Left ventricle myocardium inferior (tissue), 1 donor: ENCODE measurements at regions not wholly inside any gene's neighbourhood (a gene's known extent, or its start where the extent isn't known, plus 50 kb on each side); places are given as distances from the start of the nearest gene placed in this dataset.

Experiments used
- DNase-seq: peaks from one replicate; pipeline ENCODE4 v3.0.0-alpha.2; 2020
- H3K27ac ChIP-seq: fragments of 200-600 bp; replicated peaks from 2 replicates; pipeline ENCODE4 v1.8.0; 2021
- H3K27me3 ChIP-seq: fragments of 200-600 bp; 2 replicates; pipeline ENCODE4 v1.8.0; 2021; ENCODE audit warnings: low read depth
- H3K36me3 ChIP-seq: fragments of 200-600 bp; 2 replicates; pipeline ENCODE4 v1.8.0; 2021
- H3K4me1 ChIP-seq: fragments of 200-600 bp; 2 replicates; pipeline ENCODE4 v1.8.0; 2021
- H3K4me3 ChIP-seq: fragments of 200-600 bp; 2 replicates; pipeline ENCODE4 v1.8.0; 2021; ENCODE audit warnings: mild to moderate bottlenecking, moderate library complexity
- H3K9me3 ChIP-seq: fragments of 200-600 bp; replicated peaks from 2 replicates; pipeline ENCODE4 v1.8.0; 2021
- intact Hi-C: fragments of 100-400 bp; cut with micrococcal nuclease; formaldehyde crosslinking; loops from one replicate; pipeline ENCODE4 v1.11.0; 2022
- TF ChIP-seq, protein P1 (sequence below): fragments of 200-600 bp; IDR thresholded peaks from 2 replicates; pipeline ENCODE4 v1.8.0; 2021; ENCODE audit warnings: antibody characterized with exemption, mild to moderate bottlenecking, borderline replicate concordance
- donor health status: DM: no; HTN: yes; CAD: no; lungs with severe emphysema.

GRCh38 chr11:115623021-115623451 is 118.8 kb upstream of the CADM1 start:
- Histone ChIP-seq H3K27me3 (no peaks in the 10 kb centered on the region), H3K27ac (peak overlapping the region; percentile 84), H3K4me1 (peaks cover 28% of the 10 kb centered on the region), H3K9me3 (no peaks in the 10 kb centered on the region), H3K36me3 (no peaks in the 10 kb centered on the region), H3K4me3 (no peak overlapping the region)
- TF ChIP-seq, protein P1, sequence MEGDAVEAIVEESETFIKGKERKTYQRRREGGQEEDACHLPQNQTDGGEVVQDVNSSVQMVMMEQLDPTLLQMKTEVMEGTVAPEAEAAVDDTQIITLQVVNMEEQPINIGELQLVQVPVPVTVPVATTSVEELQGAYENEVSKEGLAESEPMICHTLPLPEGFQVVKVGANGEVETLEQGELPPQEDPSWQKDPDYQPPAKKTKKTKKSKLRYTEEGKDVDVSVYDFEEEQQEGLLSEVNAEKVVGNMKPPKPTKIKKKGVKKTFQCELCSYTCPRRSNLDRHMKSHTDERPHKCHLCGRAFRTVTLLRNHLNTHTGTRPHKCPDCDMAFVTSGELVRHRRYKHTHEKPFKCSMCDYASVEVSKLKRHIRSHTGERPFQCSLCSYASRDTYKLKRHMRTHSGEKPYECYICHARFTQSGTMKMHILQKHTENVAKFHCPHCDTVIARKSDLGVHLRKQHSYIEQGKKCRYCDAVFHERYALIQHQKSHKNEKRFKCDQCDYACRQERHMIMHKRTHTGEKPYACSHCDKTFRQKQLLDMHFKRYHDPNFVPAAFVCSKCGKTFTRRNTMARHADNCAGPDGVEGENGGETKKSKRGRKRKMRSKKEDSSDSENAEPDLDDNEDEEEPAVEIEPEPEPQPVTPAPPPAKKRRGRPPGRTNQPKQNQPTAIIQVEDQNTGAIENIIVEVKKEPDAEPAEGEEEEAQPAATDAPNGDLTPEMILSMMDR = no peak
- intact Hi-C loops = no loop called here
- peak; percentile 85 for DNase-seq

- peaks cover 38% of the 10 kb centered on the region for H3K4me1 ChIP-seq
- no peak overlapping the region for H3K27ac ChIP-seq
- intact Hi-C loops = no loop called here
- no peaks in the 10 kb centered on the region for H3K36me3 ChIP-seq
- TF ChIP-seq, protein P1 = no peak
- H3K9me3 ChIP-seq = no peaks in the 10 kb centered on the region
- no peak for DNase-seq
- H3K4me3 ChIP-seq = no peak overlapping the region
- H3K27me3 ChIP-seq = no peaks in the 10 kb centered on the region
These were observed 114.2 kb upstream of the CADM1 start for GRCh38 chr11:115618428-115618827.

DNA sequence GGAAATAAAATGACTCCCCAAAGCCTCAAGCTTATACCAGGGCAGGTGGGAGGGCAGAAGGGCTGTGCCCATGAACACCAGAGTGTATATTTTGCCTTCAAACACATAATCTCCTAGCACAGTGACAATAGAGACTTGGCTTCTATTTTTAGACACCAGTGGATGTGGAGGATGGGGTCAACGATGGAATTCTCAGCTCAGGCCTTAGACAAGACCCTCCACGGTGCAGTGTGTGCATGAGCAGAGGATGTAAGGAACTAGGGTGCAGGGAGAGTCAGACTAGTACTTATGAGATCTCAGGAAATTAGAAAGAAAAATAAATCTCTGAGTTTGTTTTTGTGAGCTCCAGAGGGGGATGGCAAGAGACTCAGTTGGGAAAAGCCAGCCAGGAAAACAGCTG is 113.6 kb upstream of the CADM1 start:
- no peak for DNase-seq
- H3K27ac ChIP-seq = peak overlapping the region; percentile 6

DNA sequence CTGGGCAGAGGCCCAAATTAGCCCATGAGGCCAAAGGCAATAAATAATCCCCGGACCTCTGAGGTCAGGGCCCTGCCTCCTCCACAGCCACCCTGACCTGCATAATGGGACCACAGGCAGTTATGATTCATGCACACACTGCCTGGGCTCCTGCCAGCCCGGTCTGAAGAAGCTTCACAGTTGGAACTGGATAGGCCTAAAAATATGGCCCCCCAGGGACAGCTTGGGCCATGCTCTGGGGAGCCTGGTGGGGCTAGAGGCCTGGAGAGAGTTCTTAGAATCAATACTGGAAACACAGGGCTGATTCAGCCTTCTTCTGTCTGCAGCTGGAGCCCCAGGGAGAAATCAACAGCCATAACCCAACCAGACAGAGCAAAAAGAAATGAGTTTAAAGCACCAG is 112.8 kb upstream of the CADM1 start:
- no peak overlapping the region for H3K27ac ChIP-seq
- no peaks in the 10 kb centered on the region for H3K9me3 ChIP-seq
- H3K27me3 ChIP-seq = no peaks in the 10 kb centered on the region
- DNase-seq = peak; percentile 27
- no peak overlapping the region for H3K4me3 ChIP-seq
- H3K36me3 ChIP-seq = no peaks in the 10 kb centered on the region
- TF ChIP-seq, protein P1 = no peak
- intact Hi-C loops = no loop called here
- H3K4me1 ChIP-seq = peaks cover 23% of the 10 kb centered on the region

More for the DNA sequence above, 113.6 kb upstream of the CADM1 start:
- Histone ChIP-seq H3K4me3 (no peak overlapping the region), H3K36me3 (no peaks in the 10 kb centered on the region), H3K9me3 (no peaks in the 10 kb centered on the region), H3K4me1 (peaks cover 31% of the 10 kb centered on the region), H3K27me3 (no peaks in the 10 kb centered on the region)
- intact Hi-C loops = no loop called here
- TF ChIP-seq, protein P1 = no peak

DNA sequence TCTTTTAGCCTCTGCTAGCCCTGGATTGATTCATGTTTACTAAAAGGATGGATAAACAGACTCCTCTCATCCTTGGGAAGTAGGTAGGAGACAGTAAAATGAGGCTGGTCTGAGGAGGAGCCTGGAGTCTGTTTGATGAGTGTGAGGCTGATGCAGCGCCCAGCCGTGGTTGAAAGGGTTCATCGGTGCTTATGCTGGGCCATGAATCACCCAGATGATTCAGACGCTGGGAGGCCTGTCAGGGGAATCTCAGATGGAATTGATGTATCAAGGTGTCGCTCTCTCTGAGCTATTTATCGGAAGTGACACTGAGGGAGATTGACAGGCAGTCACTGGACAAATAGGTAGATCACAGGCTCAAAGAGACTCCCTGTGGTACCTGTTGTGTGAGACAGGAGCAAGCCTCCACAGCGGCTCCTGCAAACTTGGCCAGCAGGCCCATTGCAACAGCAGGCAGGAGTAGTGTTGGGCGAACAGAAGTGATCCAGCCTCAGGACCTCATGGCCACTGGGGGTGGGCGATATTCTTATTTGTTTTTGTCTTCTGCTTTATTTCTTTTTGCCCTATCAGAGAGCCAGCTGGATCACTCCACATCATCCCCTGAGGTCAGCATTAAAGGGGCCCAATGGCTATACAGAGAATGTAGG is 109.9 kb upstream of the CADM1 start:
- peaks cover 18% of the 10 kb centered on the region for H3K4me1 ChIP-seq
- no peak for DNase-seq
- no peak overlapping the region for H3K27ac ChIP-seq
- peaks cover 12% of the 10 kb centered on the region for H3K27me3 ChIP-seq
- no peaks in the 10 kb centered on the region for H3K36me3 ChIP-seq
- H3K9me3 ChIP-seq = no peaks in the 10 kb centered on the region
- H3K4me3 ChIP-seq = no peak overlapping the region
- intact Hi-C loops = no loop called here
- TF ChIP-seq, protein P1 = no peak
